ENCODE measurements at regions not wholly inside any gene's neighbourhood (a gene's known extent, or its start where the extent isn't known, plus 50 kb on each side); places are given as distances from the start of the nearest gene placed in this dataset.

GRCh38 chr10:2659660-2660209 is 407.6 kb upstream of the PFKP start:
- TF ChIP-seq EZH2 (IDR thresholded peaks at IDR 0.05; ENCODE audit: borderline replicate concordance) (no peak), CTCF (IDR thresholded peaks at IDR 0.05; ENCODE audit: poor library complexity) (no peak), EZH2phosphoT487 (IDR thresholded peaks at IDR 0.05; ENCODE audit: low read depth, severe bottlenecking, unreplicated experiment) (no peak)
